ENCODE measurements at regions not wholly inside any gene's neighbourhood (a gene's known extent, or its start where the extent isn't known, plus 50 kb on each side); places are given as distances from the start of the nearest gene placed in this dataset.

DNA sequence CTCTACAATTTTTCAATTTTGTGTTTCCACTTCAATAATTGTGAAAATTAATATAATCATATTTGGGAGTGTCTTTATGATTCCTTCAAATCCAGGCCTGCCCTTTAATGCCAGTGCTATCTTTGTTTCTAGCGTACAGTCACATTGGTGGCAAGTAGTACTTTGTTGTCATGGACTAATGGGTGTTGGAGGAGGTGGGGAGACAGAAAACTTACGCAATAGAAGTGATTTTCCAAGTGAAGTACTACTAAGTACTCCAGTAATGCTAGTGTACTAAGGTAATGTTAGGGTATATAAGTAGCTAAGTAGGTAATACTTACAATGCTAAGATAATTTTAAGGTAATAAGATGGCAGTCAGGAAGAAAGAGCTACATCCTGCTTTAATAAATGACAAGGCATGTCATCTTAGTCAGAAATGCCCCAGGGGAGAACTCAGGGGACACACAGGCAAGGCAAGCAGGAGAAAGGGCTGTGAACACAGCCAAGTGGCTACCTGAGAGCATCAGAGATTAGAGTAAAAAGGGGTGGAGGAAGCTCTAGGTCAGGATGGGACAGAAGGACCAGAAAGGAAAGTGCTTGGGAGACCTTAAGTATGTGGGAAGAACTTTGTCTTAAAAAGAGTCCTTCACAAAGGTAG lies 217.2 kb upstream of the PRDM1 start (continued):
- TF ChIP-seq, protein P1, sequence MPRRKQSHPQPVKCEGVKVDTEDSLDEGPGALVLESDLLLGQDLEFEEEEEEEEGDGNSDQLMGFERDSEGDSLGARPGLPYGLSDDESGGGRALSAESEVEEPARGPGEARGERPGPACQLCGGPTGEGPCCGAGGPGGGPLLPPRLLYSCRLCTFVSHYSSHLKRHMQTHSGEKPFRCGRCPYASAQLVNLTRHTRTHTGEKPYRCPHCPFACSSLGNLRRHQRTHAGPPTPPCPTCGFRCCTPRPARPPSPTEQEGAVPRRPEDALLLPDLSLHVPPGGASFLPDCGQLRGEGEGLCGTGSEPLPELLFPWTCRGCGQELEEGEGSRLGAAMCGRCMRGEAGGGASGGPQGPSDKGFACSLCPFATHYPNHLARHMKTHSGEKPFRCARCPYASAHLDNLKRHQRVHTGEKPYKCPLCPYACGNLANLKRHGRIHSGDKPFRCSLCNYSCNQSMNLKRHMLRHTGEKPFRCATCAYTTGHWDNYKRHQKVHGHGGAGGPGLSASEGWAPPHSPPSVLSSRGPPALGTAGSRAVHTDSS (tag by site-specific recombination; IDR thresholded peaks at IDR 0.05): no peak
- TF ChIP-seq ZNF391 (tag by site-specific recombination; IDR thresholded peaks at IDR 0.05; ENCODE audit: borderline replicate concordance, low read depth) (no peak), ZNF626 (tag by site-specific recombination; IDR thresholded peaks at IDR 0.05) (no peak)

DNA sequence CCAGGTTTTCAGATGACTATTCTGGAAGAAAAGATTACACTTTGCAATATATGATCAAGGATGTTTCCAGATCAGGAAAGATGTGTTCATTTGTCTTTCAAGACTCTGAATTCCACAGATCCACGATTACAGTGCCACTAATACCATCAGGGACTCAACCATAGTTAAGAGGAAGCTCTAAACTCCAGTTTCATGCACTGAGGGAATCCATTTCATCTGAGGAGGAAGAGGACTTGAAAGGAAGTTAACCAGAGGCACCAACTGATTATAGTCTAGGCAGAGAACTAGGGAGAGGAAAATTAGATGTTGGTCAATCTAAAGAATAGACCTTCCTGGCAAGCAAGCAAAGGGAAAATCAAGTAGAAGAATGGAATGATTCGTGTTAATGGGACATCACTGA lies 218.3 kb upstream of the PRDM1 start:
- no peaks in the 10 kb centered on the region for H3K9me3 ChIP-seq (ENCODE audit: control insufficient read depth, insufficient read depth, low read depth, low read length)
- no peaks in the 10 kb centered on the region for H3K36me3 ChIP-seq (ENCODE audit: control insufficient read depth in 2 of 2, insufficient read depth in 1 of 2, low read length in 2 of 2)
- POLR2A ChIA-PET: no interaction called here
- H3K27ac ChIP-seq (ENCODE audit: extremely low read depth, low read depth, low read length): no peak overlapping the region
- CTCF ChIA-PET: no interaction called here
- H3K4me3 ChIP-seq (ENCODE audit: low read depth, low read length): no peak overlapping the region
- TF ChIP-seq ZNF2 (tag by site-specific recombination; IDR thresholded peaks at IDR 0.05) (no peak), ZBTB20 (tag by site-specific recombination; IDR thresholded peaks at IDR 0.05) (no peak), ZNF133 (tag by site-specific recombination; IDR thresholded peaks at IDR 0.05) (no peak), ZNF416 (tag by site-specific recombination; IDR thresholded peaks at IDR 0.05) (no peak), ZNF677 (tag by site-specific recombination; IDR thresholded peaks at IDR 0.05) (no peak), TCF7L2 (IDR thresholded peaks at IDR 0.05; ENCODE audit: borderline replicate concordance, low read depth, low read length) (no peak), ZNF426 (tag by site-specific recombination; IDR thresholded peaks at IDR 0.05) (no peak), ZNF157 (tag by site-specific recombination; IDR thresholded peaks at IDR 0.05) (no peak), ZNF629 (tag by site-specific recombination; IDR thresholded peaks at IDR 0.05) (no peak), RBAK (tag by site-specific recombination; IDR thresholded peaks at IDR 0.05) (no peak)
- TF ChIP-seq, protein P2, sequence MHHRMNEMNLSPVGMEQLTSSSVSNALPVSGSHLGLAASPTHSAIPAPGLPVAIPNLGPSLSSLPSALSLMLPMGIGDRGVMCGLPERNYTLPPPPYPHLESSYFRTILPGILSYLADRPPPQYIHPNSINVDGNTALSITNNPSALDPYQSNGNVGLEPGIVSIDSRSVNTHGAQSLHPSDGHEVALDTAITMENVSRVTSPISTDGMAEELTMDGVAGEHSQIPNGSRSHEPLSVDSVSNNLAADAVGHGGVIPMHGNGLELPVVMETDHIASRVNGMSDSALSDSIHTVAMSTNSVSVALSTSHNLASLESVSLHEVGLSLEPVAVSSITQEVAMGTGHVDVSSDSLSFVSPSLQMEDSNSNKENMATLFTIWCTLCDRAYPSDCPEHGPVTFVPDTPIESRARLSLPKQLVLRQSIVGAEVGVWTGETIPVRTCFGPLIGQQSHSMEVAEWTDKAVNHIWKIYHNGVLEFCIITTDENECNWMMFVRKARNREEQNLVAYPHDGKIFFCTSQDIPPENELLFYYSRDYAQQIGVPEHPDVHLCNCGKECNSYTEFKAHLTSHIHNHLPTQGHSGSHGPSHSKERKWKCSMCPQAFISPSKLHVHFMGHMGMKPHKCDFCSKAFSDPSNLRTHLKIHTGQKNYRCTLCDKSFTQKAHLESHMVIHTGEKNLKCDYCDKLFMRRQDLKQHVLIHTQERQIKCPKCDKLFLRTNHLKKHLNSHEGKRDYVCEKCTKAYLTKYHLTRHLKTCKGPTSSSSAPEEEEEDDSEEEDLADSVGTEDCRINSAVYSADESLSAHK (tag by site-specific recombination; IDR thresholded peaks at IDR 0.05): no peak
- TF ChIP-seq, protein P3, sequence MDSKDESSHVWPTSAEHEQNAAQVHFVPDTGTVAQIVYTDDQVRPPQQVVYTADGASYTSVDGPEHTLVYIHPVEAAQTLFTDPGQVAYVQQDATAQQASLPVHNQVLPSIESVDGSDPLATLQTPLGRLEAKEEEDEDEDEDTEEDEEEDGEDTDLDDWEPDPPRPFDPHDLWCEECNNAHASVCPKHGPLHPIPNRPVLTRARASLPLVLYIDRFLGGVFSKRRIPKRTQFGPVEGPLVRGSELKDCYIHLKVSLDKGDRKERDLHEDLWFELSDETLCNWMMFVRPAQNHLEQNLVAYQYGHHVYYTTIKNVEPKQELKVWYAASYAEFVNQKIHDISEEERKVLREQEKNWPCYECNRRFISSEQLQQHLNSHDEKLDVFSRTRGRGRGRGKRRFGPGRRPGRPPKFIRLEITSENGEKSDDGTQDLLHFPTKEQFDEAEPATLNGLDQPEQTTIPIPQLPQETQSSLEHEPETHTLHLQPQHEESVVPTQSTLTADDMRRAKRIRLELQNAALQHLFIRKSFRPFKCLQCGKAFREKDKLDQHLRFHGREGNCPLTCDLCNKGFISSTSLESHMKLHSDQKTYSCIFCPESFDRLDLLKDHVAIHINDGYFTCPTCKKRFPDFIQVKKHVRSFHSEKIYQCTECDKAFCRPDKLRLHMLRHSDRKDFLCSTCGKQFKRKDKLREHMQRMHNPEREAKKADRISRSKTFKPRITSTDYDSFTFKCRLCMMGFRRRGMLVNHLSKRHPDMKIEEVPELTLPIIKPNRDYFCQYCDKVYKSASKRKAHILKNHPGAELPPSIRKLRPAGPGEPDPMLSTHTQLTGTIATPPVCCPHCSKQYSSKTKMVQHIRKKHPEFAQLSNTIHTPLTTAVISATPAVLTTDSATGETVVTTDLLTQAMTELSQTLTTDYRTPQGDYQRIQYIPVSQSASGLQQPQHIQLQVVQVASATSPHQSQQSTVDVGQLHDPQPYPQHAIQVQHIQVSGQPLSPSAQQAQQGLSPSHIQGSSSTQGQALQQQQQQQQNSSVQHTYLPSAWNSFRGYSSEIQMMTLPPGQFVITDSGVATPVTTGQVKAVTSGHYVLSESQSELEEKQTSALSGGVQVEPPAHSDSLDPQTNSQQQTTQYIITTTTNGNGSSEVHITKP (tag by site-specific recombination; IDR thresholded peaks at IDR 0.05): no peak
- TF ChIP-seq, protein P4, sequence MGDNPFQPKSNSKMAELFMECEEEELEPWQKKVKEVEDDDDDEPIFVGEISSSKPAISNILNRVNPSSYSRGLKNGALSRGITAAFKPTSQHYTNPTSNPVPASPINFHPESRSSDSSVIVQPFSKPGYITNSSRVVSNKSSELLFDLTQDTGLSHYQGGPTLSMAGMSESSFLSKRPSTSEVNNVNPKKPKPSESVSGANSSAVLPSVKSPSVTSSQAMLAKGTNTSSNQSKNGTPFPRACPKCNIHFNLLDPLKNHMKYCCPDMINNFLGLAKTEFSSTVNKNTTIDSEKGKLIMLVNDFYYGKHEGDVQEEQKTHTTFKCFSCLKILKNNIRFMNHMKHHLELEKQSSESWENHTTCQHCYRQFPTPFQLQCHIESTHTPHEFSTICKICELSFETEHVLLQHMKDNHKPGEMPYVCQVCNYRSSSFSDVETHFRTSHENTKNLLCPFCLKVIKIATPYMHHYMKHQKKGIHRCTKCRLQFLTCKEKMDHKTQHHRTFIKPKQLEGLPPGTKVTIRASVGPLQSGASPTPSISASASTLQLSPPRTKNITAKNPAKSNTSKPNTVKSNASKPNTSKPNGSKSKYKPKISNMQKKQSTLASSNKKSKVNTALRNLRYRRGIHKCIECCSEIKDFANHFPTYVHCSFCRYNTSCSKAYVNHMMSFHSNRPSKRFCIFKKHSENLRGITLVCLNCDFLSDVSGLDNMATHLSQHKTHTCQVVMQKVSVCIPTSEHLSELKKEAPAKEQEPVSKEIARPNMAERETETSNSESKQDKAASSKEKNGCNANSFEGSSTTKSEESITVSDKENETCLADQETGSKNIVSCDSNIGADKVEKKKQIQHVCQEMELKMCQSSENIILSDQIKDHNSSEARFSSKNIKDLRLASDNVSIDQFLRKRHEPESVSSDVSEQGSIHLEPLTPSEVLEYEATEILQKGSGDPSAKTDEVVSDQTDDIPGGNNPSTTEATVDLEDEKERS (tag by site-specific recombination; IDR thresholded peaks at IDR 0.05): no peak
- no peaks in the 10 kb centered on the region; the same call in 1 of the 2 replicates for H3K4me1 ChIP-seq (ENCODE audit: control insufficient read depth, insufficient read depth, low read length)
